ENCODE measurements at regions not wholly inside any gene's neighbourhood (a gene's known extent, or its start where the extent isn't known, plus 50 kb on each side); places are given as distances from the start of the nearest gene placed in this dataset.

DNA sequence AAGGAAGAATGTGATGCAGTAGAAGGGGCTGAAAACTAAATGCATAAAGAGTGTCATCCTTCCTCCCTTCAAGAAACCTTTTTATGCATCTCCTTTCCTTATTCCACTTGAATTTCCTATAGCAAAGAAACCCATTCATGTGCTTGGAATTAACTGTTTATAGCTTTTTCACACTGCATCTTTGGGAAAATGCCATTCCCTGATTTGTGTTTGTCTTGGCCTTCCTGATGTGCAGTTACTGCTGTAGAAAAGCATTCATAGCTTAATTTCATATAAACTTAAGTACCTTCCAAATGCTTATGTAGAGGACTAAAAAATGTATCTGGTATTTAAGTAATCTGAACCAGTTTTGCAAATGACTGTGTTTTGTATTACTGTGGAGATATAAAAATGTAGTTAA lies 61.8 kb downstream of the SDR9C7 start:
- TF ChIP-seq BHLHE40 (IDR thresholded peaks at IDR 0.05; ENCODE audit: low read depth, low read length) (no peak), MXI1 (IDR thresholded peaks at IDR 0.05; ENCODE audit: borderline replicate concordance, low read depth, low read length) (no peak), POLR2A (IDR thresholded peaks at IDR 0.05; ENCODE audit: low read depth, low read length) (no peak), RAD21 (IDR thresholded peaks at IDR 0.05; ENCODE audit: low read length) (no peak), RCOR1 (IDR thresholded peaks at IDR 0.05; ENCODE audit: insufficient replicate concordance, low read length) (no peak), CHD1 (IDR thresholded peaks at IDR 0.05; ENCODE audit: low read depth, low read length) (no peak), FOS (IDR thresholded peaks at IDR 0.05; ENCODE audit: low read depth, low read length) (no peak), RFX5 (IDR thresholded peaks at IDR 0.05; ENCODE audit: low read depth, low read length) (no peak), SMC3 (IDR thresholded peaks at IDR 0.05; ENCODE audit: low read depth, low read length) (no peak), MAFK (IDR thresholded peaks at IDR 0.05; ENCODE audit: low read depth, low read length) (no peak)
- TF ChIP-seq, protein P1, sequence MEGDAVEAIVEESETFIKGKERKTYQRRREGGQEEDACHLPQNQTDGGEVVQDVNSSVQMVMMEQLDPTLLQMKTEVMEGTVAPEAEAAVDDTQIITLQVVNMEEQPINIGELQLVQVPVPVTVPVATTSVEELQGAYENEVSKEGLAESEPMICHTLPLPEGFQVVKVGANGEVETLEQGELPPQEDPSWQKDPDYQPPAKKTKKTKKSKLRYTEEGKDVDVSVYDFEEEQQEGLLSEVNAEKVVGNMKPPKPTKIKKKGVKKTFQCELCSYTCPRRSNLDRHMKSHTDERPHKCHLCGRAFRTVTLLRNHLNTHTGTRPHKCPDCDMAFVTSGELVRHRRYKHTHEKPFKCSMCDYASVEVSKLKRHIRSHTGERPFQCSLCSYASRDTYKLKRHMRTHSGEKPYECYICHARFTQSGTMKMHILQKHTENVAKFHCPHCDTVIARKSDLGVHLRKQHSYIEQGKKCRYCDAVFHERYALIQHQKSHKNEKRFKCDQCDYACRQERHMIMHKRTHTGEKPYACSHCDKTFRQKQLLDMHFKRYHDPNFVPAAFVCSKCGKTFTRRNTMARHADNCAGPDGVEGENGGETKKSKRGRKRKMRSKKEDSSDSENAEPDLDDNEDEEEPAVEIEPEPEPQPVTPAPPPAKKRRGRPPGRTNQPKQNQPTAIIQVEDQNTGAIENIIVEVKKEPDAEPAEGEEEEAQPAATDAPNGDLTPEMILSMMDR (conservative IDR thresholded peaks at IDR 0.05; ENCODE audit: low read depth, low read length): no peak
- TF ChIP-seq, protein P2, sequence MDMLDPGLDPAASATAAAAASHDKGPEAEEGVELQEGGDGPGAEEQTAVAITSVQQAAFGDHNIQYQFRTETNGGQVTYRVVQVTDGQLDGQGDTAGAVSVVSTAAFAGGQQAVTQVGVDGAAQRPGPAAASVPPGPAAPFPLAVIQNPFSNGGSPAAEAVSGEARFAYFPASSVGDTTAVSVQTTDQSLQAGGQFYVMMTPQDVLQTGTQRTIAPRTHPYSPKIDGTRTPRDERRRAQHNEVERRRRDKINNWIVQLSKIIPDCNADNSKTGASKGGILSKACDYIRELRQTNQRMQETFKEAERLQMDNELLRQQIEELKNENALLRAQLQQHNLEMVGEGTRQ (IDR thresholded peaks at IDR 0.05; ENCODE audit: low read depth, low read length): no peak
